ENCODE measurements at regions not wholly inside any gene's neighbourhood (a gene's known extent, or its start where the extent isn't known, plus 50 kb on each side); places are given as distances from the start of the nearest gene placed in this dataset.

GRCh38 chr1:87180682-87181081, 148.0 kb upstream of the LMO4 start:
- ChIA-PET CTCF (ENCODE audit: partially characterized antibody) (interaction anchor here (2.1 kb wide), 1 partner anchor 11 kb away, joined by 7 read pairs; no protein-coding TSS in a partner anchor), POLR2A (ENCODE audit: partially characterized antibody) (no interaction called here)
- Histone ChIP-seq H3K79me1 (ENCODE audit: low read depth, low read length) (no peaks in the 10 kb centered on the region), H3K56ac (replicated peaks; ENCODE audit: insufficient read length, low read depth, low read length) (no peak overlapping the region), H3K18ac (ENCODE audit: extremely low read depth, low read length) (no peak overlapping the region), H3K4ac (replicated peaks; ENCODE audit: insufficient read length, low read depth, low read length) (no peak overlapping the region), H4K91ac (replicated peaks; ENCODE audit: insufficient read length, low read length) (no peak overlapping the region), H2AK5ac (ENCODE audit: low read depth, low read length) (no peak overlapping the region), H2BK5ac (ENCODE audit: low read depth, low read length) (no peak overlapping the region), H3K4me3 (ENCODE audit: extremely low read depth in 1 of 4, insufficient read depth in 2 of 4, low read depth in 3 of 4, low read length in 4 of 4) (no peak overlapping the region), H2BK12ac (ENCODE audit: low read depth, low read length) (no peak overlapping the region), H4K5ac (ENCODE audit: insufficient read length, low read depth, low read length) (no peak overlapping the region), H2BK15ac (ENCODE audit: low read length) (no peak overlapping the region), H2BK120ac (replicated peaks; ENCODE audit: low read depth, low read length) (no peak overlapping the region), H3K23me2 (ENCODE audit: low read depth, low read length) (no peaks in the 10 kb centered on the region), H3K9ac (replicated peaks in 1 of 4; ENCODE audit: extremely low read depth in 1 of 4, low read depth in 3 of 4, low read length in 3 of 4) (no peak overlapping the region), H3K79me2 (ENCODE audit: control insufficient read depth in 1 of 2, insufficient read depth in 2 of 2, low read length in 2 of 2) (no peaks in the 10 kb centered on the region), H3K9me3 (ENCODE audit: insufficient read depth in 2 of 2, low read depth in 1 of 2, low read length in 1 of 2) (no peaks in the 10 kb centered on the region), H2BK20ac (ENCODE audit: low read length) (no peak overlapping the region), H3K27ac (ENCODE audit: low read depth, low read length) (no peak overlapping the region), H3K4me2 (ENCODE audit: insufficient read depth in 1 of 2, low read depth in 2 of 2, low read length in 2 of 2) (no peak overlapping the region), H4K8ac (ENCODE audit: extremely low read depth, insufficient read depth, low read length) (no peak overlapping the region), H3K4me1 (replicated peaks in 1 of 4; ENCODE audit: control insufficient read depth in 3 of 4, insufficient read depth in 4 of 4, low read length in 3 of 4) (no peaks in the 10 kb centered on the region), H3K14ac (ENCODE audit: insufficient read length) (no peak overlapping the region), H4K20me1 (replicated peaks in 1 of 2; ENCODE audit: control insufficient read depth in 1 of 2, insufficient read depth in 2 of 2, low read length in 2 of 2) (peaks cover 0 to under 1% of the 10 kb centered on the region in 2 experiments), H3K36me3 (ENCODE audit: control insufficient read depth in 2 of 4, insufficient read depth in 4 of 4, low read length in 3 of 4) (no peaks in the 10 kb centered on the region), H3K23ac (ENCODE audit: insufficient read length) (no peak overlapping the region), H2AFZ (ENCODE audit: low read length) (no peak overlapping the region), H3K27me3 (replicated peaks in 1 of 4; ENCODE audit: control insufficient read depth in 3 of 4, extremely low read depth in 1 of 4, insufficient read depth in 3 of 4, low read length in 3 of 4) (no peaks in the 10 kb centered on the region)
- WGBS, 2 experiments (ENCODE audit: extremely low coverage in 1 of 2, insufficient coverage in 1 of 2, insufficient read length in 1 of 2, insufficient replicate concordance in 2 of 2, low coverage in 1 of 2, low lambda C conversion rate in 2 of 2, missing lambda C conversion rate in 1 of 2) = 82% methylated on average over 3 of the region's 3 CpGs; no CpG with 5 or more reads in 1 of the 2 experiments
- FAIRE-seq = no peak
- no peak for DNase-seq (ENCODE audit: low read depth in 1 of 2, low spot score in 2 of 2)
- no peak for TF ChIP-seq ZNF274 (IDR thresholded peaks at IDR 0.05; ENCODE audit: borderline replicate concordance, extremely low read depth, low read length)
- TF ChIP-seq HDAC2 (IDR thresholded peaks at IDR 0.05; ENCODE audit: borderline replicate concordance in 1 of 2, low read depth in 2 of 2, low read length in 2 of 2) = no peak
- TF ChIP-seq GABPA (IDR thresholded peaks at IDR 0.05; ENCODE audit: borderline replicate concordance, insufficient read depth, low read length) = no peak
- TF ChIP-seq MAFK (IDR thresholded peaks at IDR 0.05; ENCODE audit: low read depth, low read length) = no peak
- no peak for TF ChIP-seq JUN (IDR thresholded peaks at IDR 0.05; ENCODE audit: low read depth, low read length)
- no peak for TF ChIP-seq GTF2F1 (IDR thresholded peaks at IDR 0.05; ENCODE audit: borderline replicate concordance, low read depth, low read length)
- TF ChIP-seq SIRT6 (IDR thresholded peaks at IDR 0.05; ENCODE audit: low read length) = no peak
- no peak for TF ChIP-seq JUND (IDR thresholded peaks at IDR 0.05; ENCODE audit: low read length)
- no peak for TF ChIP-seq NANOG (IDR thresholded peaks at IDR 0.05; ENCODE audit: insufficient read depth, low read depth, low read length, poor library complexity, severe bottlenecking)
- no peak for TF ChIP-seq ASH2L (IDR thresholded peaks at IDR 0.05; ENCODE audit: low read length)
- no peak for TF ChIP-seq POLR2A (IDR thresholded peaks at IDR 0.05; ENCODE audit: control extremely low read depth in 1 of 2, low read depth in 2 of 2, low read length in 2 of 2)
- TF ChIP-seq SP2 (IDR thresholded peaks at IDR 0.05; ENCODE audit: low read length) = no peak
- no peak for TF ChIP-seq CTBP2 (IDR thresholded peaks at IDR 0.05; ENCODE audit: borderline replicate concordance, insufficient read depth, insufficient read length, low read length)
- TF ChIP-seq BCL11A (IDR thresholded peaks at IDR 0.05; ENCODE audit: low read depth in 2 of 2, low read length in 2 of 2) = no peak
- no peak for TF ChIP-seq CBX5 (IDR thresholded peaks at IDR 0.05; ENCODE audit: low read depth, low read length)
- TF ChIP-seq PHF8 (conservative IDR thresholded peaks at IDR 0.05; ENCODE audit: low read depth, low read length) = no peak
